ENCODE measurements at regions not wholly inside any gene's neighbourhood (a gene's known extent, or its start where the extent isn't known, plus 50 kb on each side); places are given as distances from the start of the nearest gene placed in this dataset.

- TF ChIP-seq POLR2AphosphoS5 (IDR thresholded peaks at IDR 0.05; ENCODE audit: low read depth, low read length) (no peak), POLR2A (IDR thresholded peaks at IDR 0.05; ENCODE audit: low read depth, low read length) (no peak), TAF1 (IDR thresholded peaks at IDR 0.05; ENCODE audit: borderline replicate concordance, low read depth, low read length) (no peak)
Observed at GRCh38 chr1:47693115-47693514, 255.3 kb downstream of the FOXD2 start.
